HepG2 (cell line): ENCODE measurements at regions not wholly inside any gene's neighbourhood (a gene's known extent, or its start where the extent isn't known, plus 50 kb on each side); places are given as distances from the start of the nearest gene placed in this dataset.

ENCODE experiments used
- ARID3A ChIP-seq: IDR thresholded peaks from 2 replicates; pipeline ENCODE4 v1.6.1; 2012; ENCODE audit warnings: low read depth, low read length, improper control_type of control experiment
- ARID5B ChIP-seq: IDR thresholded peaks from 2 replicates; pipeline ENCODE4 v1.4.0; 2020; ENCODE audit warnings: mild to moderate bottlenecking, missing genetic modification reagents
- DBP ChIP-seq: sonication (generic); formaldehyde crosslinking; IDR thresholded peaks from 2 replicates; pipeline ENCODE4 v1.4.0; 2020; ENCODE audit warnings: missing genetic modification reagents; ENCODE audit errors: not compliant biosample characterization
- HNRNPL ChIP-seq: fragments of 200-400 bp; formaldehyde crosslinking; IDR thresholded peaks from 2 replicates; pipeline ENCODE4 v1.6.1; 2017; ENCODE audit warnings: mild to moderate bottlenecking, low read depth, low read length
- IKZF4 ChIP-seq: sonication (generic); formaldehyde crosslinking; IDR thresholded peaks from 2 replicates; pipeline ENCODE4 v1.5.1; 2020; ENCODE audit warnings: borderline replicate concordance, mild to moderate bottlenecking, low read depth, missing genetic modification reagents; ENCODE audit errors: not compliant biosample characterization
- U2AF1 ChIP-seq: fragments of 200-400 bp; formaldehyde crosslinking; optimal IDR thresholded peaks from 2 replicates; pipeline ENCODE3; 2017; ENCODE audit warnings: mild to moderate bottlenecking, low read depth, low read length
- TF ChIP-seq, protein P1 (sequence below), 2 experiments: sonication (generic) in 1 of 2; formaldehyde crosslinking in 1 of 2; IDR thresholded peaks; 2 replicates each; pipeline versions ENCODE4 v1.5.1 to v1.6.1; 2011 to 2020; ENCODE audit warnings: borderline replicate concordance in 1 of 2, low read depth in 1 of 2, low read length in 1 of 2, mild to moderate bottlenecking in 1 of 2, missing genetic modification reagents in 1 of 2, moderate library complexity in 1 of 2

GRCh38 chr2:138123741-138124140, 159.5 kb downstream of the HNMT start (continued):
- no peak for TF ChIP-seq ARID5B (CRISPR knock-in tag)
- no peak for TF ChIP-seq ARID3A
- TF ChIP-seq, protein P1, sequence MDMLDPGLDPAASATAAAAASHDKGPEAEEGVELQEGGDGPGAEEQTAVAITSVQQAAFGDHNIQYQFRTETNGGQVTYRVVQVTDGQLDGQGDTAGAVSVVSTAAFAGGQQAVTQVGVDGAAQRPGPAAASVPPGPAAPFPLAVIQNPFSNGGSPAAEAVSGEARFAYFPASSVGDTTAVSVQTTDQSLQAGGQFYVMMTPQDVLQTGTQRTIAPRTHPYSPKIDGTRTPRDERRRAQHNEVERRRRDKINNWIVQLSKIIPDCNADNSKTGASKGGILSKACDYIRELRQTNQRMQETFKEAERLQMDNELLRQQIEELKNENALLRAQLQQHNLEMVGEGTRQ (IDR thresholded peaks at IDR 0.05; ENCODE audit: low read depth, low read length) = no peak
- TF ChIP-seq, protein P1 (CRISPR knock-in tag; IDR thresholded peaks at IDR 0.05; ENCODE audit: borderline replicate concordance) = no peak
- TF ChIP-seq IKZF4 (CRISPR knock-in tag) = no peak
- TF ChIP-seq HNRNPL = no peak
- no peak for TF ChIP-seq U2AF1
- no peak for TF ChIP-seq DBP (CRISPR knock-in tag)
